ENCODE measurements at regions not wholly inside any gene's neighbourhood (a gene's known extent, or its start where the extent isn't known, plus 50 kb on each side); places are given as distances from the start of the nearest gene placed in this dataset.

- H3K4me1 ChIP-seq: no peaks in the 10 kb centered on the region
- H3K9me3 ChIP-seq: no peaks in the 10 kb centered on the region
- H3K36me3 ChIP-seq: no peaks in the 10 kb centered on the region
- ATAC-seq (no peak), DNase-seq (no peak)
- TF ChIP-seq, protein P1, sequence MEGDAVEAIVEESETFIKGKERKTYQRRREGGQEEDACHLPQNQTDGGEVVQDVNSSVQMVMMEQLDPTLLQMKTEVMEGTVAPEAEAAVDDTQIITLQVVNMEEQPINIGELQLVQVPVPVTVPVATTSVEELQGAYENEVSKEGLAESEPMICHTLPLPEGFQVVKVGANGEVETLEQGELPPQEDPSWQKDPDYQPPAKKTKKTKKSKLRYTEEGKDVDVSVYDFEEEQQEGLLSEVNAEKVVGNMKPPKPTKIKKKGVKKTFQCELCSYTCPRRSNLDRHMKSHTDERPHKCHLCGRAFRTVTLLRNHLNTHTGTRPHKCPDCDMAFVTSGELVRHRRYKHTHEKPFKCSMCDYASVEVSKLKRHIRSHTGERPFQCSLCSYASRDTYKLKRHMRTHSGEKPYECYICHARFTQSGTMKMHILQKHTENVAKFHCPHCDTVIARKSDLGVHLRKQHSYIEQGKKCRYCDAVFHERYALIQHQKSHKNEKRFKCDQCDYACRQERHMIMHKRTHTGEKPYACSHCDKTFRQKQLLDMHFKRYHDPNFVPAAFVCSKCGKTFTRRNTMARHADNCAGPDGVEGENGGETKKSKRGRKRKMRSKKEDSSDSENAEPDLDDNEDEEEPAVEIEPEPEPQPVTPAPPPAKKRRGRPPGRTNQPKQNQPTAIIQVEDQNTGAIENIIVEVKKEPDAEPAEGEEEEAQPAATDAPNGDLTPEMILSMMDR (IDR thresholded peaks at IDR 0.05): no peak
- no peak overlapping the region for H3K4me3 ChIP-seq
- no peaks in the 10 kb centered on the region for H3K27me3 ChIP-seq
- H3K27ac ChIP-seq: no peak overlapping the region
- intact Hi-C loops (cut with DNase I): no loop called here
These were observed 50.5 kb upstream of the FZD7 start for GRCh38 chr2:201983174-201983573.

GRCh38 chr2:201983800-201984199 is 49.9 kb upstream of the FZD7 start:
- Histone ChIP-seq H3K4me3 (no peak overlapping the region), H3K4me1 (no peaks in the 10 kb centered on the region), H3K9me3 (no peaks in the 10 kb centered on the region), H3K36me3 (no peaks in the 10 kb centered on the region), H3K27me3 (no peaks in the 10 kb centered on the region), H3K27ac (no peak overlapping the region)
- ATAC-seq (no peak), DNase-seq (no peak)
- intact Hi-C loops (cut with DNase I): no loop called here
- TF ChIP-seq, protein P1 (IDR thresholded peaks at IDR 0.05): no peak
